ENCODE measurements at regions not wholly inside any gene's neighbourhood (a gene's known extent, or its start where the extent isn't known, plus 50 kb on each side); places are given as distances from the start of the nearest gene placed in this dataset.

GRCh38 chr6:4640139-4640538 is 136.1 kb upstream of the CDYL start:
- TF ChIP-seq, protein P1, sequence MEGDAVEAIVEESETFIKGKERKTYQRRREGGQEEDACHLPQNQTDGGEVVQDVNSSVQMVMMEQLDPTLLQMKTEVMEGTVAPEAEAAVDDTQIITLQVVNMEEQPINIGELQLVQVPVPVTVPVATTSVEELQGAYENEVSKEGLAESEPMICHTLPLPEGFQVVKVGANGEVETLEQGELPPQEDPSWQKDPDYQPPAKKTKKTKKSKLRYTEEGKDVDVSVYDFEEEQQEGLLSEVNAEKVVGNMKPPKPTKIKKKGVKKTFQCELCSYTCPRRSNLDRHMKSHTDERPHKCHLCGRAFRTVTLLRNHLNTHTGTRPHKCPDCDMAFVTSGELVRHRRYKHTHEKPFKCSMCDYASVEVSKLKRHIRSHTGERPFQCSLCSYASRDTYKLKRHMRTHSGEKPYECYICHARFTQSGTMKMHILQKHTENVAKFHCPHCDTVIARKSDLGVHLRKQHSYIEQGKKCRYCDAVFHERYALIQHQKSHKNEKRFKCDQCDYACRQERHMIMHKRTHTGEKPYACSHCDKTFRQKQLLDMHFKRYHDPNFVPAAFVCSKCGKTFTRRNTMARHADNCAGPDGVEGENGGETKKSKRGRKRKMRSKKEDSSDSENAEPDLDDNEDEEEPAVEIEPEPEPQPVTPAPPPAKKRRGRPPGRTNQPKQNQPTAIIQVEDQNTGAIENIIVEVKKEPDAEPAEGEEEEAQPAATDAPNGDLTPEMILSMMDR (conservative IDR thresholded peaks at IDR 0.05) = no peak
- no peak for TF ChIP-seq ZFX (IDR thresholded peaks at IDR 0.05)
